Stomach (tissue), 8 donors: ENCODE measurements at regions not wholly inside any gene's neighbourhood (a gene's known extent, or its start where the extent isn't known, plus 50 kb on each side); places are given as distances from the start of the nearest gene placed in this dataset.

Source experiments
- DNase-seq, 2 donors: peaks; one replicate each; pipeline versions ENCODE4 v3.0.0 to v3.0.0-alpha.2; 2013 to 2019
- H3K27ac ChIP-seq, 5 donors: fragments of 200-600 bp in 4 of 5; sonication (generic) in 4 of 5; one replicate each; pipeline ENCODE4 v1.5.1; 2013 to 2019; ENCODE audit warnings: mild to moderate bottlenecking in 1 of 5, moderate library complexity in 1 of 5
- H3K27me3 ChIP-seq, 3 donors: fragments of 200-600 bp; sonication (generic); one replicate each; pipeline ENCODE4 v1.5.1; 2017 to 2019; ENCODE audit warnings: mixed run types in 1 of 3
- H3K36me3 ChIP-seq, 4 donors: fragments of 200-600 bp; sonication (generic); 1 replicate in 3 of 4; 2 replicates in 1 of 4; pipeline ENCODE4 v1.5.1; 2016 to 2019
- H3K4me1 ChIP-seq, 4 donors: fragments of 200-600 bp; sonication (generic); one replicate each; pipeline ENCODE4 v1.5.1; 2016 to 2019
- H3K4me3 ChIP-seq, 4 donors: fragments of 200-600 bp; sonication (generic) in 3 of 4; one replicate each; pipeline ENCODE4 v1.5.1; 2016 to 2019; ENCODE audit warnings: mild to moderate bottlenecking in 1 of 4
- H3K9me3 ChIP-seq, 4 donors: fragments of 200-600 bp; sonication (generic); one replicate each; pipeline ENCODE4 v1.5.1; 2016 to 2019
- CTCF ChIP-seq, 7 experiments: fragments of 450-650 bp in 4 of 7; fragments of 200-600 bp in 3 of 7; sonication (generic) in 3 of 7; IDR thresholded peaks; one replicate each; pipeline ENCODE4 v1.5.1; 2016 to 2019; ENCODE audit warnings: antibody characterized with exemption in 7 of 7, control low read depth in 2 of 7, mild to moderate bottlenecking in 1 of 7
- EP300 ChIP-seq: sonication (generic); formaldehyde crosslinking; IDR thresholded peaks from one replicate; pipeline ENCODE4 v1.6.1; 2017; ENCODE audit warnings: antibody characterized with exemption
- POLR2A ChIP-seq, 4 donors: fragments of 450-650 bp; IDR thresholded peaks; one replicate each; pipeline ENCODE4 v1.6.1; 2016; ENCODE audit warnings: antibody characterized with exemption in 4 of 4, control low read depth in 2 of 4, mild to moderate bottlenecking in 1 of 4, moderate library complexity in 1 of 4
- POLR2AphosphoS5 ChIP-seq, 3 donors: sonication (generic); formaldehyde crosslinking; IDR thresholded peaks; one replicate each; pipeline ENCODE4 v1.6.1; 2016; ENCODE audit warnings: antibody characterized with exemption in 3 of 3
- WGBS, 5 donors: extraction: QIAGEN DNeasy Blood & Tissue Kit in 3 of 5; methylation state at CpG; one replicate each; pipeline versions ENCODE4 v1.1.5 to v1.1.7; 2013 to 2018; 5-methylcytosine and 5-hydroxymethylcytosine counted together
- intact Hi-C: fragments of 100-400 bp; cut with DNase I; formaldehyde crosslinking; loops from one replicate; pipeline ENCODE4 v1.15.1; 2023; ENCODE audit warnings: low total_unique reads
- donor health status: healthy with polysubstance abuse.
- donor health status: Bipolar disorder and iron deficiency.
- donor health status: healthy.

GRCh38 chr3:10756546-10756945 is 59.5 kb upstream of the SLC6A11 start:
- Histone ChIP-seq H3K27ac (no peak overlapping the region), H3K27me3 (peaks cover 0 to 83% (median 3%) of the 10 kb centered on the region in 3 donors), H3K9me3 (no peaks in the 10 kb centered on the region), H3K36me3 (no peaks in the 10 kb centered on the region), H3K4me3 (no peak overlapping the region), H3K4me1 (no peaks in the 10 kb centered on the region)
- no peak for TF ChIP-seq POLR2AphosphoS5 (IDR thresholded peaks at IDR 0.05)
- no peak for TF ChIP-seq POLR2A (IDR thresholded peaks at IDR 0.05)
- TF ChIP-seq CTCF (IDR thresholded peaks at IDR 0.05) = no peak
- no peak for TF ChIP-seq EP300
- no peak for DNase-seq
- intact Hi-C loops = no loop called here
- 53 to 73% (median 63%) methylated on average over 2 of the region's 2 CpGs for WGBS, 5 donors

- Histone ChIP-seq H3K36me3 (no peaks in the 10 kb centered on the region), H3K4me3 (no peak overlapping the region), H3K27me3 (peaks cover 0 to 83% (median 3%) of the 10 kb centered on the region in 3 donors), H3K9me3 (no peaks in the 10 kb centered on the region), H3K4me1 (no peaks in the 10 kb centered on the region), H3K27ac (no peak overlapping the region)
- no peak for DNase-seq
- WGBS, 5 donors = 49 to 60% (median 55%) methylated on average over 10 of the region's 10 CpGs
- no peak for TF ChIP-seq CTCF (IDR thresholded peaks at IDR 0.05)
- TF ChIP-seq POLR2A (IDR thresholded peaks at IDR 0.05) = no peak
- no peak for TF ChIP-seq EP300
- no peak for TF ChIP-seq POLR2AphosphoS5 (IDR thresholded peaks at IDR 0.05)
- intact Hi-C loops = no loop called here
These were observed 58.8 kb upstream of the SLC6A11 start for GRCh38 chr3:10757021-10757820.

- Histone ChIP-seq H3K36me3 (no peaks in the 10 kb centered on the region), H3K27ac (no peak overlapping the region), H3K9me3 (no peaks in the 10 kb centered on the region), H3K4me1 (no peaks in the 10 kb centered on the region), H3K4me3 (no peak overlapping the region), H3K27me3 (peaks cover 0 to 81% (median 3%) of the 10 kb centered on the region in 3 donors)
- 10 to 31% (median 18%) methylated on average over 1 of the region's 1 CpG for WGBS, 5 donors
- TF ChIP-seq POLR2AphosphoS5 (IDR thresholded peaks at IDR 0.05) (no peak), CTCF (IDR thresholded peaks at IDR 0.05) (no peak), EP300 (no peak), POLR2A (IDR thresholded peaks at IDR 0.05) (no peak)
- no peak for DNase-seq
- intact Hi-C loops = no loop called here
These were observed 58.3 kb upstream of the SLC6A11 start for GRCh38 chr3:10757821-10758130.

- no peaks in the 10 kb centered on the region for H3K4me1 ChIP-seq
- DNase-seq = peak; percentile 33 to 88
- intact Hi-C loops = no loop called here
- H3K27ac ChIP-seq = no peak overlapping the region
- TF ChIP-seq POLR2AphosphoS5 (IDR thresholded peaks at IDR 0.05) (no peak), CTCF (IDR thresholded peaks at IDR 0.05) (peak in 5 of 7 experiments; percentile 35 to 63 (median 51))
- no peaks in the 10 kb centered on the region for H3K36me3 ChIP-seq
- no peak overlapping the region for H3K4me3 ChIP-seq
- H3K9me3 ChIP-seq = no peaks in the 10 kb centered on the region
- 30 to 34% (median 30%) methylated on average over 14 of the region's 14 CpGs for WGBS, 5 donors
- peaks cover 0 to 81% (median 0%) of the 10 kb centered on the region in 3 donors for H3K27me3 ChIP-seq
These were observed 57.6 kb upstream of the SLC6A11 start for GRCh38 chr3:10758304-10759037.
